Stromal cell of bone marrow (primary cell): ENCODE measurements at regions not wholly inside any gene's neighbourhood (a gene's known extent, or its start where the extent isn't known, plus 50 kb on each side); places are given as distances from the start of the nearest gene placed in this dataset.
A peak's percentile ranks its signal among the peaks of the same experiment; 100 is the strongest.
"Not testable (repeated sequence)": the region's sequence is repeated elsewhere in the genome, so short reads cannot be mapped to it uniquely, and the experiment has no call there.

Source experiments
- DNase-seq: peaks from one replicate; pipeline ENCODE4 v3.0.0-alpha.2; 2012; ENCODE audit warnings: low read depth

DNA sequence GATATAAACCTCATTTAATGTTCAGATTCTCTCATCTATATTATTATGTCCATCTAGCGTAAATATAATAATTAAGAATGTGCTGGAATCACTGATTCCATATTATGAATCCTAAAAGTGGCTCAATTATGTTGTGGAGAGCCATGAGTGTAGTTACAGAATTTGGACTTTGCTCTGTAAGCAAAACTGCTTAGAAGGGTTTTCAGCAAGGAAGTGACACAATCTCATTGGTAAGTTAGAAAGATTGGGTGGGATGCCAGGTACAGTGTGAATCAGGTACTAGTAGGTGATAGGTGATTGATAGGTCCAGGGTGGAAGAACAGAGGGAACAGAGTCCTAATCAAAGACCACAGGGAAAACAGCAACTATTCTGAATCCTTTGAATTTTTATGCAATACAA is 74.9 kb upstream of the ABLIM1 start:
- no peak for DNase-seq

DNA sequence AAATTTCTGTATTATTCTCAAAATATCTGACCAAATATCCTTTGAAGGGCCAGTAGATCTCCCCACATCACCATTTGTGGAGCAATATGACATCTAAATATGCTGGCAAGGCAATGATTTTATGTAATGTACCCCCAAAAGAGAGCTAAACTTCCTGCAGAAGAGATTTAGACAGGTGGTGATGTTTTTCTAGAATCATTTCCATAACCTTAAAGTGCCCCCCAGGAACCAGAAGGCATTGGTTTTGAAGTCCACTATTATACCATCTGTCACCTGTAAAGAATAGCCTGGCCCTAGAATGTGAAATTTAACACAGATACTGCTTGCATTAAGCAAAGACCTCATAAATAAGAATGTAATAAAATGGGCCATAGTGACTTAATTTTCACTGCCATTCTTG is 77.9 kb upstream of the ABLIM1 start:
- no peak for DNase-seq

DNA sequence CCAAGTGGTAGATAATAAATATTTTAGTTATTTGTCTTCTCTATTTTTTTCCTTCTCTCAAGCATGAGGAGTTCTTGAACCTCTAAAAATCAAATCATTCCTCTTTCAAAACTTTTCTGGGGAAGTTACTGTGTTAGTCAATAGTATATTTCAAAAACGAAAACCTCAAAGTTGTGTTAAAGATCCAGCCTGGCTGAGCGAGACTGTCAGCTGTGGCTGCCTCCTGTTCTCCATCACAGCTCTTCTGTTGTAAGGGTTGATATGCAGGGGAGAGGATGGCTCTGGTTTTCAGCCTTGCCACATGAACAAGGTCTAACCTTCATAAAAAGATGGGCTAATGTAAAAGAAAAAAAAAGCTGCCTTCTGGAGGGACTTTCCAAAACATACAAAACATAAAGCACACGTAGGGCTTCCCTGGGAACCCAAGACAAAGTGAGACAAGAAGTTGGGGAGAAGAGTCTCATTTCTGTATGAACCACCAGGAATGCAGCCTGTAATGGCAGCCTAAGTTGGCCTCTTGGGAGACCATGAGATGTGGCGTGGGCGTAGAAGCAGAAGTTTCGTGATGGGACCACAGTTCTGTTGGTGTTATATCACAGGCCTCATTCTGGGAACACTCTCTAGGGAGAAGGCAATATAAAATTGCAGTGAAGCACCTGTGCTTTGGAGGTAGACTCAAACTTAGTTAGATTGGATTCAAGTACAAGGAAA is 77.9 kb upstream of the FHIP2A start:
- no peak for DNase-seq

DNA sequence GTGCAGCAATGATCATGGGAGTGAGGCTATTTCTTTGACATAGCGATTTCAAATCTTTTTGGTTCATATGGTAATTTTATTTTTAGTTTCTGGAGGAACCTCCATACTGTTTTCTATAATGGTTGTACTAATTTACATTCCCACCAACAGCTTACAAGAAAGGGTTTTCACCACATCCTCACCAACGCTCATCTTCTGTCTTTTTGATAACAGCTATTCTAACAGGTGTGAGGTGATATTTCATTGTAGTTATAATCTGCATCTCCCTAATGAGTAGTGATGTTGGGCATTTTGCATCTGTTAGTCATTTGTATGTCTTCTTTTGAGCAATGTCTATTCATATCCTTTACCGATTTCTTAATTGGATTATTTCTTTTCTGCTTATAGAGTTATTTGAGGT is 75.0 kb upstream of the FHIP2A start:
- DNase-seq: no peak

DNA sequence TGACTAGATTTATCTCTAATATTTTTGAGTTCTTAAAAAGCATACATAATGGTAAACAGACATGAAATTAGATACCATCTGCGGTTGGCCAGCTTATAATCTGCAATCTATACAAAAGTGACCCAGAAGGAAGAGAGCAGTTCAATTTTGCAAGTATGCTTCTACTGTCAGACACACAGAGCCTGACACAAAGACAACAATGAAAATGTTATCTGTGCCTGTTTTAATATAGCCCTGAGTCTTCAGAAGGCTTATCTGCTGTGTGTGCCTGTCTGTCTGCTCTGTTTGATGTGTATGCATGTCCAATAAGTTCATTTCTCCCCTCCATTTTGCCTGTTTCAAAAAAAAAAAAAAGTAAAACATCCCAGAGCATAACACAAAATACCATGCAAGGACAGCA is 73.3 kb upstream of the FHIP2A start:
- no peak for DNase-seq

DNA sequence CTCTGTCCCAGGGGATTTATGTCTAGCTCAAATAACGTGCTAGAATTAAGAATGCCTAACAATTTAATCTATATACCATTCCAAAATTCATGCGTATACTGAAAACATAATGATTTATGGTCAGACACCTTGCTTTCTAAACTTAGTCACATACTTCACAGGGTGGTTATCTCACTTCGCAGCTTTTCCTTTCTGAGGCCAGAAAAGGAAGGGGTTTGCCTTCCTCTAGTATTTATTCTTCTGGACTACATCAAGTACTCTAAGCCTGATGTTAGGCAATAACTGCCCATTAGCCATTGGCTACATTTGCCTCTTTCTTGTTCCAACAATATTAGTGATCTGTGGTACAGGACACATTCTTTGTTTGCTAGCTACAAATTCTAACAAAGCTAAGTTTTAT is 72.6 kb upstream of the FHIP2A start:
- no peak for DNase-seq

DNA sequence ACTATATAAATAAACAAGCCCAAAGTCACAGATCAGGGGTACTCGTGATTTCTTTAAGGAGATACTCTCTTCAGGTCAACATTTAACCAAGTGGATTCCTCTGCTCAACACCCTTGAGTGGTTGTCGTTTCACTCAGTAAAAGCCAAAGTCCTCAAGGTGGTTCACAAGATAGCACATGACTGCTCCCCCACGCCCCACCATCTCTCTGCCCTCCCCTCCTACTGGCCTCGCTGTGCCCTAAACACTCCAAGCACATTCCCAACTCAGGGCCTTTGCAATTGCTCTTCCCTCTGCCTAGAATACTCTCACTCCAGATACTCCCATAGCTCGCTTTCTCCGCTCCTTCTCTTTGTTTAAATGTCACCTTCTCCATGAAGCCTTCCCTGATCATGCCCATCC is 72.1 kb upstream of the FHIP2A start:
- no peak for DNase-seq

DNA sequence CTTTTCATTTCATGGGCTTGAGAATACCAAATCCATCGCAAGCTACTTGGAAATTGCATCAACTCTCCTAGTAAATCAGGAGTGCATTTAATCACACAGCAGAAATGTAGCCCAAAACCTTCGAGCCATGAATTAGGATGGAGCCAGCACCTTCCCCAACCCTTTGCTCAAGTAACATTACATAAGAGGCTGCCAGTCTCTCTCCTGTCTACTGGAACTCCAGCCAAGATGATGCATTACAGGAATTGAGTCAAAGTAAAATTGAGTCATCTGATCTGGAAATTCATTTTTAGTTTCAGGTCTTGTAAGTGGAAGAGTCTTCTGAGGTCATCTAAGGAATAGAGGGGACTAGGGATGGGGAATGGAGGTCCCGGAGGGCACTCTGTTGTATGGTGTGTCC is 69.7 kb upstream of the FHIP2A start:
- peak; percentile 66 for DNase-seq

DNA sequence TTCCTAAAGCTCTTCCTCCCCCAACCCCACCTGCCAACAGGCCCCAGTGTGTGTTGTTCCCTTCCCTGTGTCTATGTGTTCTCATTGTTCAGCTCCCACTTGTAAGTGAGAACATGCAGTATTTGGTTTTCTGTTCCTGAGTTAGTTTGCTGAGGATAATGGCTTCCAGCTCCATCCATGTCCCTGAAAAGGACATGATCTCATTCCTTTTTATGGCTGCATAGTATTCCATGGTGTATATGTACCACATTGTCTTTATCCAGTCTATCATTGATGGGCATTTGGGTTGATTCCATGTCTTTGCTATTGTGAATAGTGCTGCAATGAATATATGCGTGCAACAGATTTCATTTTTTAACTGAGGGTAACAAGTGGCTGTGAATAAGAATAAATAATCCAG is 69.0 kb upstream of the FHIP2A start:
- DNase-seq: not testable (repeated sequence)

DNA sequence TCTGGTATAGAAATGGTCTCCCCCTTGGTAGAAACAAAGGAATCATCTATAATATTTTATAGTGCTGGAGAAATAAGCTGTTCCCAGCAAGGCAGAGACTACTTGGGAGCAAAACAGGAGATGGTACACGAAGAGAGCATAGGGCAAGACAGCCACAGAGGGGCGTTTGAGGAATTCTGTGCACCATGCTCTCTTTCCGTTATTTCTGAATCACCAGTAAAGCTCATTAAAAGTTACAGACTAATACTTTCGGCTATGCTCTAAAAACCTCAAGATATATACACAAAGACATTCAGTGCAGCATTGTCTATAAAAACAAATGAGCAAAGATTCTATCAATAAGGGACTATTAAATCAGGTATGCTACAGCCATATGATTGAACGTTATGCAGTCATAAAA is 68.5 kb upstream of the FHIP2A start:
- no peak for DNase-seq

DNA sequence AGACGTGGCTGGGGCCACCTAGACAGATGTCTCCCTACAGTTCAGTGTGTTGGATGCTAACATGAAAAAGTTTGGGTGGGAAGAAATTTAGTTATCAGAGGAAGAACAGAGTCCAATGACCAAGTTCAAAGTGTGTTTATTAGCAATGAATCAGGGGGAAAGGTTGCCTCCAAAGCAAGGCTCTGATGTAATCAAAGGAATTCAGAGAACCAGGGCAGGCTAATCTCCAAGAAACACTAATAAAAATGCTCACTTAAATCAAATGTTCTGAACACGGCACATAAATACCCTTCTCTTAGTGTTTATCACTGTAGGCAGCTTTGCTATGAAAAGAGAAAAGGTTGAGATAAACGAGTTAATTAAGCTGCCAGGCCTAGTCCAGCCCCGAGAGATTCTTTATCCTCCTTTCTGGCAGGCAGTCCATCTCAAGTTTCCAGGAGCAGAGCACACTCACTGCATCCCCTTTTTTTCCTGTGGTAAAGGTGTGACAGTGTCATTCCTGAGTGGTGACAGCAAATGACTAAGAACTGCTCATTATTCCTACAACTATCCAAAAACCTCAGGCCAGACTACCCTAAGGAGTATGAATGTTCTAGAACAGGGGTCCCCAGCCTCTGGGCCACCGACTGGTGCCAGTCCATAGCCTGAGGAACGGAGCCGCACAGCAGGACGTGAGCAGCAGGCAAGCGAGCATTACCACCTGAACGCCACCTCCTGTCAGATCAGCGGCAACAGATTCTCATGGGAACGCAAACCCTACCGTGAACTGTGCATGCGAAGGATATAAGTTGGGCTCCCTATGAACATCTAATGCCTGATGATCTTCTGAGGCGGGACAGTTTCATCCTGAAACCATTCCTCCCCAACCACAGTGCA is 66.9 kb upstream of the FHIP2A start:
- no peak for DNase-seq

DNA sequence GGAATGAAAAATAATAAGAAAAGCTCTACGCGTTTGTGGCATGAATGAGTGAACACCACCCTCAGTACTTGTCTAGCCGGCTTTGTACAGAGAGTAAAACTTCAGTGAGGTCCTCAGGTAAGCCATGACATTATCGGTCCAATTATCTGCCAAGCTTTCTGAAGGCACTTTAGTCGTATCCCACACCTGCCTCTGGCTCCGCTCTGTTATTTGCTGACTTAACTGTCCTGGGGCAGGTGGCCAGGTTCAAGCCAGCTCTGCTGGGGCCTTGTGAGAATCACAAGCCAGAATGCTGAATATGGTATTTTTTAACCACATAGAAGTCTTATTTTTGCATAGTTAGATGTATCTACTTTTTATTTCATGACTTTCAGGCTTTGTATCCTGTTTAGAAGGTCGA is 66.0 kb upstream of the FHIP2A start:
- no peak for DNase-seq

DNA sequence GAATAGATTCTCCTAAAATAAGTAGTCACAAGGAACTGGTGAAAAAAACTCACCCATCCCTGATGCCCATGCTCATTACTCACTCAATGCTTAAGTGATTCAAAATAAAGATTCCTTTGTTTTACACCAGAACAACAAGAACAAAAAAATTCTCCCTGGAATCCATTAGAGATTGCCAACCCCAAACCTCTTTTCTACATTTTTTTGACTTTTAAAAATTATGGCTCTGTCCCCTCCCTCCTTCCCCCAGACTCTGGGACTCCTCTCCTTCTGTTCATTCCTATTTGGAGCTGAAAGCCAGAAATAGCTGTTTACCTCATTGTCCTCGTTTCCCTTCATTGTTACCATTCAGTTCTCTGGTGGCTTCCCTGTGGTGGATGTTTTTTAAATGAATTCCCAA is 63.2 kb upstream of the FHIP2A start:
- DNase-seq: no peak

DNA sequence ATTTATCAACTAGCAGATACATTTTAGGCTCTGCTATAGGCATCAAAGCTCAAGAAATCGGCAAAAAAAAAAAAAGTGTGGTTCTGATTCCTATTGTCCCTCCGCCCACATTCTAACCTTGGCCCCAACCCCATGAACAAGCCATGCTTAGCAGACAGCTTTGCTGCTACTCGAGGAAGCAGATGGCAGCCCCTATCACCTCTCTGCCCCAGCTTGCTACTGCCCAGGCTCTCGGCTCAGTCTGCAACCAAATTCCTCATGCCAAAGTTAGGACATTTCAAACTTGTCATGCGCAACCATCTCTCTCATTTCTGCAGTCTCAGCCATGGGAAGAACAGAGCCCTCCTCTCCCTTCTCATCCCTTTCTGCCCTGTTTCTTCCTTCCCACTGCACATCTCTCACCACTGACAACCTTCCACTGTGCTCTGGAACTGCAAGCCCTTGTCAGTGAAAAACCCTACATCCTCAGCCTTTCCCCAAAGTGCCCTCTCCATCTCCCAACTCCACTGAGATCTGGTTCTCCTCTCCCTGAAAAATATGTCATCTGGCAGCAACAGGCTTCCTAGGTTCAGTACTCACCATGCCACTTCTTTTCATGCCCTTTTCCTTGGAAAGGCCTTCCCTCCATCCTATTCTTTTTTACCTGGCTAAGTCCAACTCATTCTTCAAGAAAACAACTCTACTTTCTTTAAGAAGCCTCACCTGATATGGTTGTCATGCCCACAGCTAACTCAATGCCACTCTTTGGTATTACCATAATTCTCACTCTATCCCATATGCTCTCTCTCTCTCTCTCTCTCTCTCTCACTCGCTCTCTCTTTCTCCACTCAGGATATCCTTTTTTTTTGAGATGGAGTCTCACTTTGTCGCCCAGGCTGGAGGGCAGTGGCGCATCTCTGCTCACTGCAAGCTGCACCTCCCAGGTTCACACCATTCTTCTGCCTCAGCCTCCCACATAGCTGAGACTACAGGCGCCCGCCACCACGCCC is 60.1 kb upstream of the FHIP2A start:
- DNase-seq: no peak

DNA sequence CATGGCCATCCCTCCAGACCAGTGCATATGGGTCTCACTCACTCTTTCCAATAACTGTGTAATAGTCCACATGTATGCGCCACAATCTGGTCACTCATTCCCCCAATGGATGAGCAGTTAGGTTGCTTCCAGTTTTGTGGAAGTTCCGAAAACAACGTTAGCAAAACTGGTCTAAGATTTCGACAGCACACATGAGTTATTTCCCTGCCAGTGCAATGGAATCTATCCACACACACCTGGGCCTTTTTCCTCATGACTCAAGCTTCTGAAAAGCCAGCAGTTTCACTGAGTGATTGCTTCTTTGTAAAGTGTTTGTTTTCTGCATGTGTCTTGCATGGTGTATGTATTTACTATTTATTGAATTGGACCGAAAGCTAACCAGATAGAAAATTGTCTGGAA is 58.8 kb upstream of the FHIP2A start:
- no peak for DNase-seq

DNA sequence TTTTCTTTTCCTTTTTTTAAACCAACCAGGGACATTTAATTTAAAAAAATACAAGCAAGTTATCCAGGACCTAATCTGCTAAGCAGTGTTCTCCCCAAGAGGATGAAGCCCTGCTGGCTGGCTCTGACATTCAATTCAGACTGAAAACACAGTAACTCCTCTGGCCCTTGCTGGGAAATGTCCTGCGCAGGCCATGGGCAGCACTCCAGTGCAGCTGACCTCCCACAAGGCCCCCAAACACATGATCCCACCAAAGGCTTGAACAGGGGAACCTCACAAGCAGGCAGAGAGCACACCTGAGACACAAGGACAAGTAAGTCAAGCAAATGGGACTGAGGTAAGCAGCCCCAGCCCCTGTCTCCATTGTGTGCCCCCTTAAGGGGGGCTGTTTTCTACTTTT is 56.9 kb upstream of the FHIP2A start:
- DNase-seq: no peak

DNA sequence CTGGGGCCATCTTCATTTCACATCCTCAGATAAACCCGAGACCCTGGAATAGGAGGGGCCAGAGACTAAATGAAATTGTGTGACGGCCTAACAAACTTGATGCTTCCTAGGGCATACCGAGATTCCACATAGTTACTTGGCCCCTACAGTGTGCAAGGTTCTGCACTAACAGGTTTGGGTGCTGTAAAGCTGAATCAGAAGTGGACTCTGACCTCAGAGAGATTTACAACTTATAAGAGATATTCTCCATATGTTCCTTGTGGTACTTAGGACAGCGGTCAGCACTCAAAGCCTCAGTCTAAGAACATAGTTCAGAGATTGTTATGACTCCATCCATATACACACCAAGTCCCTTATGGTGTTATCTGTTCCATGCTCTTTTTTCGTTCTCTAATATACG is 55.1 kb upstream of the FHIP2A start:
- DNase-seq: no peak

DNA sequence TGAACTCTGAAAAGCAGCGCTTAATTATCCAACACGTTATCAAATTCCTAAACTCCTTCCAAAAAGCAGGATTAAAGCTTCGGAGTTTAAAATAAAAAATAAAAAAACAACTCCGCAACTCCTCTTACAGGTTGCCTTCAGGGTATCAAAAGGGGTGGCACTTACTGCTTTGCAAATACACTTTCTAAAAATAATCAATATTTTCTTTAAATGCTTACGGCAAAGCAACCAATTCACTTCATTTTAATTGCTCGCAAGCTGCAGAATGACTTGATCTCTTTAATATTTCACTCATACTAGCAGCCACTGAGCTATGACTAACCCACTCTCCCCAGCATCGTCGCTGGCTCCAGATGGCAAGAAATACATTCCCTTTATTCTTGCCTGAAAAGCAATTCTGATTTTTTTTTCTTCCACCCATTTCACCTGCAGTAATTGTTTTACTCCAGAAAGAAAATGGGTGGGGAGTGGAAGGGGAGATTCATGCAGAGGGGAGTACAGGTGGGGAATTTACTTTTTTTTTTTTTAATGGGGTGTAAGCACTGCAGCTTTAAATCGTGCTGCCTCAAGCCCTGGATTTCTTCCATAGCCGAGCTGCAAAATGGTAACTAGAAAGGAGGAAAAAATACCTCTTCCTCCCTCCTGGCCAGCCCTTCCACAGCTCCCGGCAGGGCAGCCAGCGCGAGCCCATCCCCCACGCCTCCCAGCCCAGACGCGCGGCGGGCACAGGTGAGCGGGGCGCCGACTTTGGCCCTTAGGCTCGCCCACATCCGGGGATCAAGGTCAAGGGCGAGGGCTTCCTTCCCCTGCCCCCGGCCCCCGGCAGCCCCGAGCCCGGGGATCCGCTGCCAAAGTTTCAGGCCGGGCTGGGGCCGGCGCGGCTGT is 54.2 kb upstream of the FHIP2A start:
- no peak for DNase-seq

DNA sequence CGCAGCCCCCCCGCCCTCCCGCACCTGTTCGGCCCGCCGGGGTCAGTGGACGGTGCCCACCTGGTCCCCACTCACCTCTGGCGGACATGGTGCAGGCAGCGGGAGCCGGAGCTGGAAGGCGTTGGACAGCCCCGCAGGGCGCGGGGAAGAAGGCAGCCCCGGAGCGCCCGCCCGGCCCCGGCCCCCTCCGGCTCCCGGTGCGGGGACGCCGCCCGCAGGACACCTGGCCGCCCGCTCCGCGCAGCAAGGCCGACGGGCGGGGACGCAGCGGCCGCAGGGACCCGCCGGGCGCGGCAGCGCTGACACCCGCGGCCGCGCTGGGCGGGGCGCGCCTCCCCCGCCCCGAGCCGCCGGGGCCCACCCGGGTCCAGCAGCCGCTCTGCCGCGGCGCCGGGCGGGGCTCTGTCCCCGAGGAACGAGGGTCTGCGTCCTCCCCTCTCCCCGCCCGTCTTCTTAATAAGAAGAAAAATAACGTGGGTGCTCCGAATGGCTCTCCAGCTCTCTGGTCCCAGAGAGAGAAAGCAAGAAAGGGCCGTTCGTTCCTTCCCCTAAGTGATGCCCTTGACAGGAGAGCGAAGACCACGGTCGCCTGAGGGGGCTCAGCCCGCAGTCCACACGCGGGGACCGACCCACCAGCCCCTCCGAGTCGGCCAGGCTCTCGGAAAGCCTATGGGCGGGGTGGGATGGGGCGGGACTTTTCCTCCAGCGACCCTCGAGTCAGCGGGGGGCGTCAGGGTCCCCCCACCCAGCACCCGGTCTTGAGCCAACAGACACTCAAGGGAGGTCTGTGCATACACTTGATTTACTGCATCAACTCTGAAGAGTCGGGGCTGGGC is 53.4 kb upstream of the FHIP2A start:
- no peak for DNase-seq

DNA sequence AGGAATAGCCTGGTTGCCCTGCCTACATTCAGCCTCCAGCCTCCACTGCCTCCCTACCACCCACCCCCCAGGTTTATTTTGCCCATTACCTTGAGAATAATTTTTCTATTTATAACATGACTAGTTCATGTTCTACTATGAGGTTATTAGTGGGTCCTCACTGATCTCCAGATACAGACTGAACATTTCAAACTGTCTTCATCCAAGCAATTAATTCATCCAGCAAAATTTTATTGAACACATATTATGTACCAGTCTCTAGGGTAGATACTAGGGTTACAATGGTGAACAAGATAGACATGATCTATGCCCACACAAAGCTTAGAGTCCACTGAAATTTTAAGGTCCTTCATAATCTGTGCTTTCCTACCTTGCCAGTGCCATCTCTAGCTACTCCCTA is 51.6 kb upstream of the FHIP2A start:
- no peak for DNase-seq

DNA sequence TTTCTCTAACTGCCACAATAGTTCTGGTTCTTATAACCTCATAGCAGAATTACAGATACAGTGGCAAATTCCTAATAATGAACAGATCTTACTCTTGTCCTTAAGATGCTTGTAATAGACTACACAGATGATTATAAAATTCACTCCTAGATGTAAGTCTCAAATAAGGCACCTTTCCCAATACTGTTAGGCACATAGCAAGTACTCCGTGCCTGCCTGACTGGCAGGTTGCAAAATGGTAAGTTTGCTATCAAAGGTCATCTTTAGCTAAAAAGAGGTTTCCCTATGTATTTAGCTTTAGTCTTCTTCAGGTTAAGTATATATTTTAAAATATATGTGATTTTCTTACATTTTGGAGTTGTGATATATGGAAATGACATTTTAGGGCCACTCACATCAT is 50.4 kb upstream of the FHIP2A start:
- no peak for DNase-seq
